Activated CD4-positive, alpha-beta T cell treated with anti-CD3 and anti-CD28 coated beads, Interleukin-2, Interleukin-4, amounts not matched to agents 100 ng/mL and 50 ng/mL, durations not matched to agents 16 hours and 8 hours (primary cell): ENCODE measurements at regions not wholly inside any gene's neighbourhood (a gene's known extent, or its start where the extent isn't known, plus 50 kb on each side); places are given as distances from the start of the nearest gene placed in this dataset.
"Not testable (repeated sequence)": the region's sequence is repeated elsewhere in the genome, so short reads cannot be mapped to it uniquely, and the experiment has no call there.

Experiments
- DNase-seq: peaks from one replicate; pipeline ENCODE4 v3.0.0-alpha.2; 2020; ENCODE audit warnings: low spot score

DNA sequence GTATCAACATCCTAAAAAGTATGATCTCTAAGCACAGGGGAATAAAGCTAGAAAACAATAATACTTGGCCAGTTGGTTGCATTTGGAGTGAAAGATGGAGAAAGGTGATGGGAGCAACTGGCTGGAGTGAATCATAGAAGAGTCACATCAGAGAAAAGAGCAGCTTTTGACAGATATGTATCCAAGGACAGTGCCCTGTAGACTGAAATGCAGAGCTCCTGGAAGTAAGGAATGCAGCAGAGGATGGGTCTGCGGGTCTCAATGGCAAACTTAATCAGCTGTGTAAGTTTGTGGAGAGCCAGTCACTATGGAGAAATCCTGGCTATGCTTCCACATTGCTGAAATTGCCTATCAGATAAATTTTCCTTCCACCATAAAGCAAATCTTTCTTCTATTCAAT, 218.1 kb upstream of the PRNP start:
- DNase-seq: no peak

DNA sequence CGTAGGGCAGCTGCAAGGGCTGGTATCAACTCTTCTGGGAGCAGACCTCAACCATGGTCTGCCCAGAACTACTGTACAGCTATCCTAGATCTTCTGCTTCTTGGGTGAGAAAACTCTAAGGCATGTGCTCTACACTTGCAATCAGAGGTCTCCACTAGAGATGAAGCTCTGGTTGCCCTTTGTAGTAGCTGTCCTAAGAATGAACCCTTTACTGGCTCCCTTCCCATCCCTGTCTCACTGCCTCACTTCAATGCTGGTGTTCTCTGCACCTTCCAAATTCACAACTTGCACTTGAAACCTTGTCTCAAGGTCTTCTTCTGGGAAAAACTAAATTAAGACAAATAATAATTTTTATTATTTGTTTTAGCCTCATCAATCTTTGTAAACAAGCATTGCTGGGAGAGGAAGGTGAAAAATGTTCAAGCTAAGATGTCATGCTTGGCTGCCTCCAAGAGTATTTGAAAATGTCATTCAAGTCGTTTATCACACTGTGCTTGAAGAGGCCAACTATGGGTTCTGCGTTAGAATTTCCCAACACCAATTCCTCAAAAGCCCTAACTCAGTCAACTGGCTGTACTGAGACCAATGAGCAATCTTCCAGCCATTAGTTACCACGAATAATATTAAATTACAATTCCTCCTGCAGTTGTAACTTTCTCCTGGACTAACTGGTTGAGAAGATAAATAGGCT, 216.9 kb upstream of the ADRA1D start:
- no peak for DNase-seq

- DNase-seq: no peak
These were observed 216.1 kb upstream of the ADRA1D start for GRCh38 chr20:4465212-4465611.

DNA sequence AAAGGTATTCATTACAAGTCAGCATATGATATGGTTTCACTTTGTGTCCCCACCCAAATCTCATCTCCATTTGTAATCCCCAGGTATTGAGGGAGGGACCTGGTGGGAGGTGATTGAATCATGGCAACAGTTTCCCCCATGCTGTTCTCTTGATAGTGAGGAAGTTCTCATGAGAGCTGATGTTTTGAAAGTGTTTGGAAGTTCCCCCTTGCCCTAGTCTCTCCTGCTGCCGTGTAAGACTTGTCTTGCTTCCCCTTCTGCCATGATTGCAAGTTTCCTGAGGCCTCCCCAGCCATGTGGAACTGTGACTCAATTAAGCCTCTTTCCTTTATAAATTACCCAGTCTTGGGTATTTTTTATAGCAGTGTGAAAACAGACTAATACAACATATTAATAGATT, 213.7 kb upstream of the ADRA1D start:
- not testable (repeated sequence) for DNase-seq

DNA sequence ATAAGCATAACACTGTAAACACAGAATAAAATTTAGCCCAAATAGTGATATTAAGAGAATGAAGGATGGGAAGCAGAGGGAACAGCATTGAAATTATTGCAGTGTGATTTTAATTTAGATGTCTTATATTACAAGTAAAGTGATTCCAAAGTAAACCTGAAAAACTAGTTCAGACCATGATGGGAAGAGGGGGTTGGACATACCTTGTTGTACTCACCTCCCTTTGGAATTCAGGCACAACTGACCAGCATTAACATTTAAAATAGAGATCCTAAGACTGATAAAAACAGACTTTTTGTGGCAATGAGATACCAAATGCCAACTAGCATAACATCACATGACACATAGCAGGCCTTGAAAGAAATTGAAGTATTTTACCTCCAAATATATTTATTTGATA, 210.0 kb upstream of the ADRA1D start:
- no peak for DNase-seq

DNA sequence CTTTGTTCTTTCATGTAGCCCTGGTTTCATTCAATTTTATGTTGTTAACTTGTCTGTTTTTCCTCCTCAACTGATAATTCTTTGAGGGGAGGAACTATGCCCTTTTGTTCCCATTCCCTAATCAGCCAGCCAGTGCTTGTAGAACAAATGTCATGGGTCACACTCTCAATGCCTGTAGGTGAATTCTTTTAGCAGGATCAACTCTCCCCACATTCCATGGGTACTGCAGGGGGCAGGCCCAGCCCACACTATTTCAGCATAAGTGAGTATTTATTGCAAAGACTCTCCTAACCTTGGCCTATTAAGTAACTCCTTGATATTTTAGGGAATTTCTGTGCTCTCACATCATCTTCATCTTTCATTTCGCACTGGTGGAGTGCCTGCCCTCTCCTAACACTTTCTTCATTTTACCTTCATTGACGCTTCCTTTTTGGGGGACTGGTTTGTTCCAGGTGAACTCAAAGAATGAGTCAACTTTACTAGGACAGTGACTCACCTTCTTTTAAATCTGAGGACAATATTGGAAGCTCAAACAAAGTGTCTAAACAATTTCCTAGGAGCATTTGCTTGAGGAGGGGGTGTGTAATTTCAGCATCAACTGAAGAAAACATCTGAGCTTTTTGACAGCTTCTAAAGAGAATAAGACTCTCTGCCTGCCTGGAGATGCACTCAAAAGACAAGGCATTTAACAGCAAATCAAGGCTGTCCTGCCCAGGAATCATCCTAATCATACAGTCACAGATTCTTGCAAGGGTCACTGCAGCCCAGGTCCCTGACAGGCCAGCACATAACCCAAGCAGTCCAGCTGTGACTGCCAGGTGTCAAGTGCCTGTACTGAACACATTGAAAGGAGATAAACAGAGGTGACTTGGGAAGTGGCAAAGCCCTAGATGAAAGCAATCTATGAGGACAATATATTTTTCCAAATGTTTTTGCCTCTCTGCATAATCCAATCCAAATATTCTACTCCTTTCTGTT, 208.8 kb upstream of the ADRA1D start:
- no peak for DNase-seq

GRCh38 chr20:4455996-4456395, 206.9 kb upstream of the ADRA1D start:
- no peak for DNase-seq

DNA sequence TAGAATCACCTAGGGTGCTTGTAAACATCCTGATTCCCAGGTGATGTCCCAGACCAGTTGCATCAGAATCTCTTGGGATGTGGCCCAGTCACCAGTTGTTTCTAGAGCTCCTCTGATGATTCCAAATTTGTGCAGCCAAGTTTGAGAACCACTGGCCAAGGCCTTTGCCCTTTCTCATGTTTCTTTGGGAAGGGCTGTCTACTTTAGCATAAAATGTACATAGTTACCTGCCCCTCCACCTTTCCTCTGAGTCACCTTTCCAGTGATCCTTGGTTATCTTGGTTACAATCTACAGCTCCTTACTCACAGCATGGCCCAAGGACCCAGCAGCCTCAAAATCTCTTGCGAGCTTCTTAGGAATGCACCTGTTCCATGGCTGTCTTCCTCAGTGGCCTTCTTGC, 206.2 kb upstream of the ADRA1D start:
- DNase-seq: no peak

DNA sequence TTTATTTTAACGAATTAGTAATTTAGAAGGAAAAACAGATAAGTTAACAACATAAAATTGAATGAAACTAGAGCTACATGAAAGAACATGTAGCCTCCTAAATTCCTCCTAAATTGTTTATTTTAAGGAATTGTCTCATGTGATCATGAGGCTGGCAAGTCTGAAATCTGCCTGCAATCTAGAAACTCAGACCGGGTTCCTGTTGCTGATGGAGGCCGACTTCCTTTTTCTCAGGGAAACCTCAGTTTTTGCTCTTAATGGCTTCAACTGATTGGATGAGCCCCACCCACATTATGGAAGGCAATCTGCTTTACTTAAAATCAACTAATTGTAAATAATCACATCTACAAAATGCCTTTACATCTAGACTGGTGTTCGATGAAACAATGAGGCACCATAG, 205.0 kb upstream of the ADRA1D start:
- no peak for DNase-seq

DNA sequence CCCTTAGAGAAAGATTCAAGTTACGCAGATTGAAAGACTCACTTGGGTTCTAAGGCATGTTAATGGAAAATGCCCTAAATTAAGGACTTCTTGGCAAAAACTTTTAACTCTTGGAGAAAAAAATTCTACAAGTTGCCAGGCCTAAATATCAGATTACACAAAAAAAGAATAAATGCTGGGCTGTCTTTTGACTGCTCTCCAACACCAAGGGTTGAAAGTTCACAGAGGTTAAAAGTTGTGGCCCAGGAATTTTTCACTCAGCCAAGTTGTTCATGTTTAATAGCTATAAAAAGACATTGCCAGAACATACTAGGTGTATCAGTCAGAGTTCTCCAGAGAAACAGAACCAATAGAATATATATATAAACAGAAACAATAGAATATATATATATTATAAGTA, 204.3 kb upstream of the ADRA1D start:
- no peak for DNase-seq

DNA sequence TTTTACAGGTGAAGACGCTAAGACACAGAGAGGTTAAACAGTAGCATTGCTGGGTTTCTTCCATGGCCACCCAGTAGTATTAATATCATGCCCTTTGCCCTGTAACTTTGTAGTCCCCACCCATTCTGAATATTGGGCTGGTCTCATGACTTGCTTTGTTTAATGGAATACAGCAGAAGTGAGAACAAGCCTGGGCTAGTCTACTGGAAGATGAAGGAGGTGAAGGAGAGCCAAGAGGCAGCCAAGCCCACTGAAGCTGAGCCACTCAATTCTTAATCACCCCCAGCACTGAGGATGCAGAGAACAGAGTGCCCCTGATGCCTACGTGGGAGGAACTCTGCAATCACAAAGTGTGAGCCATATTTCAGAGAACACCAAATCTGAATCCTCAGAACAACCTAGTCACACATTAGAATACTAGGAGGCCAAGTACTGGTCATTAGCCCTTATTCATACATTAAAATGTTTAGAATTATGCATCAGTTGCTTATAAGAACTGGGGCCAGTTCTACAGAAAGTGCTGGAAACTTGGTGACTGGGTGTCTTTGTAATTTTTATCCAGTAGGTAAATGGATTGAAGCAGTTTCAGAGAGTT, 202.5 kb upstream of the ADRA1D start:
- no peak for DNase-seq

GRCh38 chr20:4449957-4450715, 201.0 kb upstream of the ADRA1D start:
- DNase-seq: no peak

DNA sequence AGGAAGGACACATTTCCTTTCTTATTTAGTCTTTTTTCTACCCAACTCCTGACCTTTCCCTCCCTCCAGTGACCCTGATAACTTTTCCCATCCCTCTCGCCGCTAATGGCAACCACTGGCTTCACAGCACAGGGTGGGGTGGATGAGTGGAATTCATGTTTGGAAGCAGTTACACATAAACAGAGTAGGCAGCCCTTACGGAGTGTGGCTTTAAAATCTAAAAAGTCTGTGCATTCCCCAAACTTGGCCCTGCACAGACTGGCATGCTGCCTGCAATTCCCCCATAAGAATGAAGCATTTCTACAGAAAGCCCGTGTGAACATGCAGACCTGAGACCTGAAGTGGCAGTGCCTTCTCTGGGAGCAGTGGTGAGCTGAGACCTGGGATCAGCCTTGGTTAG, 196.7 kb upstream of the ADRA1D start:
- no peak for DNase-seq

- DNase-seq: no peak
These were observed 196.2 kb upstream of the ADRA1D start for GRCh38 chr20:4445331-4445730.

GRCh38 chr20:4444404-4444803, 195.3 kb upstream of the ADRA1D start:
- no peak for DNase-seq

GRCh38 chr20:4443016-4443415, 193.9 kb upstream of the ADRA1D start:
- no peak for DNase-seq

GRCh38 chr20:4441871-4442270, 192.8 kb upstream of the ADRA1D start:
- DNase-seq: no peak

DNA sequence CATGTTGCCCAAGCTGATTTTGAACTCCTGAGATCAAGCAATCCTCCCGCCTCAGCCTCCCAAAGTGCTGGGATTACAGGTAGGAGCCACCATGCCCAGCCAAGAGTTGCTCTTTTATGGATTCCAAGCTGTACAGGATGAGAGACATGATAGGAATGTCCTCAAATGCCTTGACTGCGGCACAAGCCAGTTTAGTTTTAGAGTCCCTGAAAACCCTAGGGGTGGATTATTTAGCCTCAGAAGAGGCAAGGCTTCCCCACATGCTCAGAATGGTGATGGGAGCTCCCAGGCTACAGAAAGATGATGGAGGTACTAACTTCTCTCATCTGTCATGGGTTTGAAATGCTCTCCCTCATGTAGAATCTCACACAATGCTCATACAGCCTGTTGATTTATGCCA, 192.1 kb upstream of the ADRA1D start:
- no peak for DNase-seq

GRCh38 chr20:4439461-4439860, 190.4 kb upstream of the ADRA1D start:
- no peak for DNase-seq

- no peak for DNase-seq
These were observed 188.0 kb upstream of the ADRA1D start for GRCh38 chr20:4437131-4437530.

GRCh38 chr20:4435671-4436455, 186.8 kb upstream of the ADRA1D start:
- no peak for DNase-seq
